ENCODE measurements at regions not wholly inside any gene's neighbourhood (a gene's known extent, or its start where the extent isn't known, plus 50 kb on each side); places are given as distances from the start of the nearest gene placed in this dataset.

DNA sequence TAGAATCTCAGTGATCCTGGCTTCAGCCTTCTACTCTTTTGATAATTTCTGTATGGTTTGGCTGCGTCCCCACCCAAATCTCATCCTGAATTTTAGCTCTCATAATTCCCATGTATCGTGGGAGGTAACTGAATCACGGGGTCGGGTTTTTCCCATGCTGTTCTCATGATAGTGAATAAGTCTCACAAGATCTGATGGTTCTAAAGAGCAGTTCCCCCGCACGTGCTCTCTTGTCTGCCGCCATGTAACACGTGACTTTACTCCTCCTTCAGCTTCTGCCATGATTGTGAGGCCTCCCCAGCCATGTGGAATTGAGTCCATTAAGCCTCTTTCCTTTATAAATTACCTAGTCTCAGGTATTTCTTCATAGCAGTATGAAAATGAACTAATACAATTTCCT is 507.2 kb downstream of the CDH26 start:
- Histone ChIP-seq H3K36me3 (ENCODE audit: control insufficient read depth, insufficient read depth, low read length) (no peaks in the 10 kb centered on the region), H3K27ac (ENCODE audit: low read length) (no peak overlapping the region), H3K4me1 (ENCODE audit: control insufficient read depth, insufficient read depth, low read length) (no peaks in the 10 kb centered on the region; the same call in 1 of the 2 replicates), H3K27me3 (ENCODE audit: control insufficient read depth, insufficient read depth, low read length) (no peaks in the 10 kb centered on the region), H3K4me3 (ENCODE audit: low read length) (no peak overlapping the region), H3K9me3 (ENCODE audit: control insufficient read depth, insufficient read depth, low read length) (no peaks in the 10 kb centered on the region)
- no peak for DNase-seq (ENCODE audit: low read depth, low spot score)
- WGBS (ENCODE audit: insufficient coverage, insufficient read length) = no CpG with 5 or more reads among the region's 8 CpGs

GRCh38 chr20:60465993-60466686 is 507.9 kb downstream of the CDH26 start:
- WGBS (ENCODE audit: insufficient coverage, insufficient read length) = no CpG with 5 or more reads among the region's 8 CpGs

GRCh38 chr20:60466687-60467022 is 508.4 kb downstream of the CDH26 start:
- Histone ChIP-seq H3K27me3 (ENCODE audit: control insufficient read depth, insufficient read depth, low read length) (no peaks in the 10 kb centered on the region), H3K4me1 (ENCODE audit: control insufficient read depth, insufficient read depth, low read length) (no peaks in the 10 kb centered on the region; the same call in 1 of the 2 replicates), H3K9me3 (ENCODE audit: control insufficient read depth, insufficient read depth, low read length) (no peaks in the 10 kb centered on the region), H3K4me3 (ENCODE audit: low read length) (no peak overlapping the region), H3K27ac (ENCODE audit: low read length) (no peak overlapping the region), H3K36me3 (ENCODE audit: control insufficient read depth, insufficient read depth, low read length) (no peaks in the 10 kb centered on the region)
- DNase-seq (ENCODE audit: low read depth, low spot score) = no peak
- no CpG with 5 or more reads among the region's 1 CpG for WGBS (ENCODE audit: insufficient coverage, insufficient read length)

More at GRCh38 chr20:60465993-60466686, 507.9 kb downstream of the CDH26 start:
- no peaks in the 10 kb centered on the region for H3K9me3 ChIP-seq (ENCODE audit: control insufficient read depth, insufficient read depth, low read length)
- no peaks in the 10 kb centered on the region for H3K27me3 ChIP-seq (ENCODE audit: control insufficient read depth, insufficient read depth, low read length)
- H3K27ac ChIP-seq (ENCODE audit: low read length) = no peak overlapping the region
- no peaks in the 10 kb centered on the region; the same call in 1 of the 2 replicates for H3K4me1 ChIP-seq (ENCODE audit: control insufficient read depth, insufficient read depth, low read length)
- no peak overlapping the region for H3K4me3 ChIP-seq (ENCODE audit: low read length)
- no peaks in the 10 kb centered on the region for H3K36me3 ChIP-seq (ENCODE audit: control insufficient read depth, insufficient read depth, low read length)
- no peak for DNase-seq (ENCODE audit: low read depth, low spot score)

- no CpG with 5 or more reads among the region's 2 CpGs for WGBS (ENCODE audit: insufficient coverage, insufficient read length)
- no peak overlapping the region for H3K4me3 ChIP-seq (ENCODE audit: low read length)
- DNase-seq (ENCODE audit: low read depth, low spot score) = no peak
- H3K4me1 ChIP-seq (ENCODE audit: control insufficient read depth, insufficient read depth, low read length) = no peaks in the 10 kb centered on the region; the same call in 1 of the 2 replicates
- no peaks in the 10 kb centered on the region for H3K36me3 ChIP-seq (ENCODE audit: control insufficient read depth, insufficient read depth, low read length)
- no peak overlapping the region for H3K27ac ChIP-seq (ENCODE audit: low read length)
- H3K9me3 ChIP-seq (ENCODE audit: control insufficient read depth, insufficient read depth, low read length) = no peaks in the 10 kb centered on the region
- no peaks in the 10 kb centered on the region for H3K27me3 ChIP-seq (ENCODE audit: control insufficient read depth, insufficient read depth, low read length)
Measured at GRCh38 chr20:60467078-60467477, 508.9 kb downstream of the CDH26 start.

DNA sequence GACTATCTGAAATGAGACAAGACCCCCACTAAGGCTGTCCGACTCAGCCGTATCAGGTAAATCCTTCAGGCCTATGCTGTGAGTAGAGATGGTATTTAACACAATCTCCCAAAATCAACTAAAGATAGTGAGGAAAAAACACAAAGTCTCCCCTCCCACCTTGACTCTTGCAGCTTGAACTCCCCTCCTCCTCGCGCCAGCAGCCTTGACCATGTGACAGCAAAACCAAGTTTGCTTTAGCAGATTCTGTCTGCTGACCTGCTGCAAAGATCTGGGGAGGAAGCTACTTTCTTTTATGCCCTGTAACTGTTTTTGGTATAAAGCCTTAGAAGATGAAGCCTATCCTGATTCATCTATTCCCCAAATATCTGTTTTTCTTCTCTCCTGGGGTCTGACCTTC is 509.5 kb downstream of the CDH26 start:
- no peak for DNase-seq (ENCODE audit: low read depth, low spot score)
- Histone ChIP-seq H3K27me3 (ENCODE audit: control insufficient read depth, insufficient read depth, low read length) (no peaks in the 10 kb centered on the region), H3K4me1 (ENCODE audit: control insufficient read depth, insufficient read depth, low read length) (no peaks in the 10 kb centered on the region; the same call in 1 of the 2 replicates), H3K36me3 (ENCODE audit: control insufficient read depth, insufficient read depth, low read length) (no peaks in the 10 kb centered on the region), H3K9me3 (ENCODE audit: control insufficient read depth, insufficient read depth, low read length) (no peaks in the 10 kb centered on the region), H3K4me3 (ENCODE audit: low read length) (no peak overlapping the region), H3K27ac (ENCODE audit: low read length) (no peak overlapping the region)
- no CpG with 5 or more reads among the region's 4 CpGs for WGBS (ENCODE audit: insufficient coverage, insufficient read length)

GRCh38 chr20:60469829-60470228 is 511.6 kb downstream of the CDH26 start:
- Histone ChIP-seq H3K27me3 (ENCODE audit: control insufficient read depth, insufficient read depth, low read length) (no peaks in the 10 kb centered on the region), H3K27ac (ENCODE audit: low read length) (no peak overlapping the region), H3K4me3 (ENCODE audit: low read length) (no peak overlapping the region), H3K4me1 (ENCODE audit: control insufficient read depth, insufficient read depth, low read length) (no peaks in the 10 kb centered on the region; the same call in 1 of the 2 replicates), H3K36me3 (ENCODE audit: control insufficient read depth, insufficient read depth, low read length) (no peaks in the 10 kb centered on the region), H3K9me3 (ENCODE audit: control insufficient read depth, insufficient read depth, low read length) (no peaks in the 10 kb centered on the region)
- no CpG with 5 or more reads among the region's 5 CpGs for WGBS (ENCODE audit: insufficient coverage, insufficient read length)
- no peak for DNase-seq (ENCODE audit: low read depth, low spot score)

- H3K4me1 ChIP-seq (ENCODE audit: control insufficient read depth, insufficient read depth, low read length) = no peaks in the 10 kb centered on the region; the same call in 1 of the 2 replicates
- no peaks in the 10 kb centered on the region for H3K9me3 ChIP-seq (ENCODE audit: control insufficient read depth, insufficient read depth, low read length)
- no peaks in the 10 kb centered on the region for H3K36me3 ChIP-seq (ENCODE audit: control insufficient read depth, insufficient read depth, low read length)
- WGBS (ENCODE audit: insufficient coverage, insufficient read length) = no CpG with 5 or more reads among the region's 1 CpG
- no peak overlapping the region for H3K4me3 ChIP-seq (ENCODE audit: low read length)
- no peaks in the 10 kb centered on the region for H3K27me3 ChIP-seq (ENCODE audit: control insufficient read depth, insufficient read depth, low read length)
- no peak overlapping the region for H3K27ac ChIP-seq (ENCODE audit: low read length)
- no peak for DNase-seq (ENCODE audit: low read depth, low spot score)
Measured at GRCh38 chr20:60470366-60470765, 512.1 kb downstream of the CDH26 start.

GRCh38 chr20:60473211-60473610 is 515.0 kb downstream of the CDH26 start:
- H3K4me1 ChIP-seq (ENCODE audit: control insufficient read depth, insufficient read depth, low read length) = no peaks in the 10 kb centered on the region; the same call in 1 of the 2 replicates
- no peak for DNase-seq (ENCODE audit: low read depth, low spot score)
- WGBS (ENCODE audit: insufficient coverage, insufficient read length) = no CpG with 5 or more reads among the region's 2 CpGs
- H3K36me3 ChIP-seq (ENCODE audit: control insufficient read depth, insufficient read depth, low read length) = no peaks in the 10 kb centered on the region
- no peaks in the 10 kb centered on the region for H3K9me3 ChIP-seq (ENCODE audit: control insufficient read depth, insufficient read depth, low read length)
- H3K27me3 ChIP-seq (ENCODE audit: control insufficient read depth, insufficient read depth, low read length) = no peaks in the 10 kb centered on the region
- H3K4me3 ChIP-seq (ENCODE audit: low read length) = no peak overlapping the region
- H3K27ac ChIP-seq (ENCODE audit: low read length) = no peak overlapping the region

DNA sequence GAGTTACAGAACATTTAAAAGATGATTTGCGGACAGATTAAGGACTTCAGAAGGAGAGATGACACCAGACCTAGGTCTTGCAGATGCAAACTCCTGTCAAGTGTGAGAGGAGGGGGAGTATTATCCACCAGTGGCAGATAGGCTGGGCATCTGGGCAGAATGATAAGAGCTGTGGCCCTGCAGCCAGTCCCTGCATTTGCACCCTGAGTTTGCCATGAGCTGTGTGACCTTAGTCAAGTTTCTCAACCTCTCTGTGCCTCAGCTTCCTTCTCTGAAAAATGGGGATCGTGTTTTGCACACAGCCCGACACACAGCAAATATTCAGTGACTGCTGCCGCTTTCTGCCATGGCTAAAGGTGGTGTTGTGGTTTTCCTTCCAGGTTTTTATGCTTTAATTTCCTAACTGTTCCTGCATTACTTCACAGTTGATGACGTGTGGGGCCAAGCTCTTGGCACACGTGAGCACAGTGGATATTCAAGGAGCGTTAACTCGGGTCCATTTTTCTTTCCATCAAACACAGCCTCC is 516.2 kb downstream of the CDH26 start:
- WGBS (ENCODE audit: insufficient coverage, insufficient read length) = no CpG with 5 or more reads among the region's 8 CpGs
- Histone ChIP-seq H3K27ac (ENCODE audit: low read length) (no peak overlapping the region), H3K9me3 (ENCODE audit: control insufficient read depth, insufficient read depth, low read length) (no peaks in the 10 kb centered on the region), H3K27me3 (ENCODE audit: control insufficient read depth, insufficient read depth, low read length) (no peaks in the 10 kb centered on the region), H3K36me3 (ENCODE audit: control insufficient read depth, insufficient read depth, low read length) (no peaks in the 10 kb centered on the region), H3K4me1 (ENCODE audit: control insufficient read depth, insufficient read depth, low read length) (no peaks in the 10 kb centered on the region), H3K4me3 (ENCODE audit: low read length) (no peak overlapping the region)
- DNase-seq (ENCODE audit: low read depth, low spot score) = no peak

DNA sequence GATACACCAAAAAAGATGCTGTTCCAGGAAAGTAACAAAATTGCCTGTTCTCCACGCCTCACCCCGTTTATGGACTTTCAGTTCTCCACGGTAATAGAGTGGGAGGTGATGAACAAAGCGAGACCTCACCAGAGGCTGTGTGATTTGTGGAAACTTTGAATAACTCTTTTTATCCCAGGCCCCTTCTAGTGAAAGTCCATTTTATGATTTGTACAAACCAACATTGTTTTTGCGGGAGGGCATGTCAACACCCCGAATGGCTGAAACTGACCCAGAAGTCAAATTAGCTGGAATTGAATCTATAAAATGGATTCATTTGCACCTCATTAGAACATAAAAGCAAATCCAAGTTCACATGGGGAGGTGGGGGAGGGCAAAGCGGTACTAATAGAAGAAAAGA is 517.8 kb downstream of the CDH26 start:
- no CpG with 5 or more reads among the region's 7 CpGs for whole genome bisulfite sequencing (ENCODE audit: insufficient coverage, insufficient read length)
- Histone ChIP-seq H3K27me3 (ENCODE audit: control insufficient read depth, insufficient read depth, low read length) (no peaks in the 10 kb centered on the region), H3K36me3 (ENCODE audit: control insufficient read depth, insufficient read depth, low read length) (no peaks in the 10 kb centered on the region)

DNA sequence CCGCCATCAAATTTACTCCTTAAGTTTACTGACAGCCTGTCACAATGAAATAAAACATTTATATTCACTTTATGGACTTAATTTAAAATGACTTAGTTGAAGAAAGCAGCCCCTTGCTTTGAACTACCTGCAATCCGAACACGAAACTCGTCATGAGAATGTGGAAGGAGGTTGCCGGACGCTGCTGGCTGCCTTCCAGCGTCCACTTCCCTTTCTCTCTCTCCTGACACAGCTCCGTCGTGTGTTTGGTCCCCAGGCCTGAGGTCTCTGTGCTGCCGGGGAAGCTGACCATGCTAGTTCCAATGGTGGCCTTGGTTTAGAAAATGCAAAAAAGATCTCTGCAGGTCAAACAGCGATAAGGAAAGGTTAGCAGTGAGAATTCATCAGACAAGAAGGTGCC is 519.7 kb downstream of the CDH26 start:
- Histone ChIP-seq H3K9me3 (ENCODE audit: control insufficient read depth, insufficient read depth, low read length) (no peaks in the 10 kb centered on the region), H3K4me1 (ENCODE audit: control insufficient read depth, insufficient read depth, low read length) (no peaks in the 10 kb centered on the region; the same call in 1 of the 2 replicates), H3K27ac (ENCODE audit: low read length) (no peak overlapping the region), H3K4me3 (ENCODE audit: low read length) (no peak overlapping the region), H3K36me3 (ENCODE audit: control insufficient read depth, insufficient read depth, low read length) (no peaks in the 10 kb centered on the region), H3K27me3 (ENCODE audit: control insufficient read depth, insufficient read depth, low read length) (no peaks in the 10 kb centered on the region)
- DNase-seq (ENCODE audit: low read depth, low spot score) = no peak
- 100% methylated on average over 1 of the region's 11 CpGs for WGBS (ENCODE audit: insufficient coverage, insufficient read length)

More for the DNA sequence above, 517.8 kb downstream of the CDH26 start:
- Histone ChIP-seq H3K4me1 (ENCODE audit: control insufficient read depth, insufficient read depth, low read length) (no peaks in the 10 kb centered on the region; the same call in 1 of the 2 replicates), H3K4me3 (ENCODE audit: low read length) (no peak overlapping the region), H3K9me3 (ENCODE audit: control insufficient read depth, insufficient read depth, low read length) (no peaks in the 10 kb centered on the region), H3K27ac (ENCODE audit: low read length) (no peak overlapping the region)
- DNase-seq (ENCODE audit: low read depth, low spot score) = no peak
